Activated naive CD4-positive, alpha-beta T cell treated with anti-CD3 and anti-CD28 coated beads, Interleukin-2, amount 50 U/mL, for 24 hours (primary cell): ENCODE measurements at regions not wholly inside any gene's neighbourhood (a gene's known extent, or its start where the extent isn't known, plus 50 kb on each side); places are given as distances from the start of the nearest gene placed in this dataset.

ENCODE experiments used
- H3K27ac Mint-ChIP-seq: one replicate; pipeline ENCODE4 v1.8.0; 2021; ENCODE audit warnings: mild to moderate bottlenecking, mixed read lengths
- H3K27me3 Mint-ChIP-seq: one replicate; pipeline ENCODE4 v1.8.0; 2021; ENCODE audit warnings: mixed read lengths
- H3K36me3 Mint-ChIP-seq: one replicate; pipeline ENCODE4 v1.8.0; 2021; ENCODE audit warnings: mixed read lengths
- H3K4me1 Mint-ChIP-seq: one replicate; pipeline ENCODE4 v1.8.0; 2021; ENCODE audit warnings: mixed read lengths
- H3K4me3 Mint-ChIP-seq: one replicate; pipeline ENCODE4 v1.8.0; 2021; ENCODE audit warnings: mild to moderate bottlenecking, mixed read lengths
- H3K9me3 Mint-ChIP-seq: one replicate; pipeline ENCODE4 v1.8.0; 2021; ENCODE audit warnings: mixed read lengths

- Mint-ChIP-seq H3K27me3 (no peaks in the 10 kb centered on the region), H3K36me3 (no peaks in the 10 kb centered on the region), H3K4me3 (no peak overlapping the region), H3K27ac (no peak overlapping the region), H3K4me1 (no peaks in the 10 kb centered on the region), H3K9me3 (peaks cover 23% of the 10 kb centered on the region)
These were observed 171.9 kb downstream of the CCDC59 start for GRCh38 chr12:82186282-82186681.

- no peaks in the 10 kb centered on the region for H3K27me3 Mint-ChIP-seq
- no peak overlapping the region for H3K4me3 Mint-ChIP-seq
- no peak overlapping the region for H3K27ac Mint-ChIP-seq
- H3K9me3 Mint-ChIP-seq: peaks cover 18% of the 10 kb centered on the region
- H3K36me3 Mint-ChIP-seq: no peaks in the 10 kb centered on the region
- no peaks in the 10 kb centered on the region for H3K4me1 Mint-ChIP-seq
These were observed 173.3 kb downstream of the CCDC59 start for GRCh38 chr12:82184844-82185243.

- no peak overlapping the region for H3K4me3 Mint-ChIP-seq
- no peaks in the 10 kb centered on the region for H3K27me3 Mint-ChIP-seq
- H3K27ac Mint-ChIP-seq: no peak overlapping the region
- H3K36me3 Mint-ChIP-seq: no peaks in the 10 kb centered on the region
- H3K4me1 Mint-ChIP-seq: no peaks in the 10 kb centered on the region
- H3K9me3 Mint-ChIP-seq: peaks cover 9% of the 10 kb centered on the region
These were observed 175.5 kb downstream of the CCDC59 start for GRCh38 chr12:82182601-82183190.

- Mint-ChIP-seq H3K27ac (no peak overlapping the region), H3K36me3 (no peaks in the 10 kb centered on the region), H3K9me3 (no peaks in the 10 kb centered on the region), H3K4me3 (no peak overlapping the region), H3K27me3 (no peaks in the 10 kb centered on the region), H3K4me1 (no peaks in the 10 kb centered on the region)
These were observed 181.3 kb downstream of the CCDC59 start for GRCh38 chr12:82176761-82177490.

DNA sequence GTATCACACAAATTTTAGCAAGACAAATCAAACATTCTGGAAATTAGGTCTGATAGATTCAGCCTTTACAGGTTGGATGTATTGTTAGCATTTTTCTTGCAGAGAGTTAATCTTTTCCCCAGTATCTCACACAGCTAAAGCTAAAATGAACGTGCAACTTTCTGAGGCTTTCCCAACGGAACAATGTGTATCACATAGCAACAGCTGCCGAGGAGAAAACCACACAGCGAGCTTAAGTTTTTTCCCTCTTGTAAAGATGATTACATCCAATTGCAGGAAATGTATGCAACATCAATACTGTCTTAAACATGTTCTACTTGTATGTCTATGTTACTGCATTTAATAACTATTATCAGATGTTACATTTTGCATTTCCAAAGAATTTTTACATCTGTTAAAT, 182.2 kb downstream of the CCDC59 start:
- Mint-ChIP-seq H3K36me3 (no peaks in the 10 kb centered on the region), H3K27me3 (no peaks in the 10 kb centered on the region), H3K9me3 (no peaks in the 10 kb centered on the region), H3K4me3 (no peak overlapping the region), H3K27ac (no peak overlapping the region), H3K4me1 (no peaks in the 10 kb centered on the region)

DNA sequence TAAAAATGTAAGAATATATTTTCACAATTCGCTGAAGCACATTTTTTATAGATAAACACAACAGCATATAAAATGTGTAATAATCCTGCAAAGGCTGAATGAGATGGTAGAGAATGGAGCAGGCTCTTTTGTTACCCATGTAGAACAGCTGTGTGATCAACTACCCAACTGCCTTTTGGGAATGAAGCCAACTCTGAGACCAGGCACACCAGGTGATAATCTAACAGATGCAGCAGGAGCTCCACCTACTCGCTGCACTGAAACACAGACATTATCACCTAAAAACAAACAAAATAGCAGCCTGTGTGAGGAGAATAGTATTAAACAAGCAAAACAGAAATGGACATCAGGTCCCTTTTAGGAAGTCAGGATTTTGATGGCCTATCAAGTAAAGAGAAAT, 183.3 kb downstream of the CCDC59 start:
- no peak overlapping the region for H3K4me3 Mint-ChIP-seq
- no peaks in the 10 kb centered on the region for H3K36me3 Mint-ChIP-seq
- no peak overlapping the region for H3K27ac Mint-ChIP-seq
- H3K27me3 Mint-ChIP-seq: no peaks in the 10 kb centered on the region
- H3K9me3 Mint-ChIP-seq: no peaks in the 10 kb centered on the region
- no peaks in the 10 kb centered on the region for H3K4me1 Mint-ChIP-seq

DNA sequence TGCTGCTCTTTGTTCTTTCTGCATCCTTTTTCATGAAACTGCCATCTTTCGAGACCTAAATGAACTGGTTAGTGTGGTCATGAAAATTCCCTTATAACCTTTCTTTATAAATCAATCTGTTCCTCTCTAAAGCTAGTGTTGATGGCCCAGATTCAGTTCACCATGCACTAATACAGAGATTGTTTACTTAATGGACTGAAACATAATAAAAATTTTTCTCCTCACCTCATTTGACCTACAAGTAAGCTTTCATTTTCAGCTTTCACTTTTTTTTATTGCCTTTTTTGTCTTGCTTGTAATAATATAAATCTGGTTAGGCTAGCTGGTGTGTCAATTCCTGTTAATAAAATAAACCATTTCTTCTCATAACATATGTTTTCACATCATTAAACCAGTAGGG, 183.8 kb downstream of the CCDC59 start:
- Mint-ChIP-seq H3K4me3 (no peak overlapping the region), H3K27me3 (no peaks in the 10 kb centered on the region), H3K27ac (no peak overlapping the region), H3K4me1 (no peaks in the 10 kb centered on the region), H3K9me3 (no peaks in the 10 kb centered on the region), H3K36me3 (no peaks in the 10 kb centered on the region)

GRCh38 chr12:82149045-82149444, 209.1 kb downstream of the CCDC59 start:
- Mint-ChIP-seq H3K36me3 (no peaks in the 10 kb centered on the region), H3K27ac (no peak overlapping the region), H3K4me1 (no peaks in the 10 kb centered on the region), H3K27me3 (no peaks in the 10 kb centered on the region), H3K4me3 (no peak overlapping the region), H3K9me3 (no peaks in the 10 kb centered on the region)

DNA sequence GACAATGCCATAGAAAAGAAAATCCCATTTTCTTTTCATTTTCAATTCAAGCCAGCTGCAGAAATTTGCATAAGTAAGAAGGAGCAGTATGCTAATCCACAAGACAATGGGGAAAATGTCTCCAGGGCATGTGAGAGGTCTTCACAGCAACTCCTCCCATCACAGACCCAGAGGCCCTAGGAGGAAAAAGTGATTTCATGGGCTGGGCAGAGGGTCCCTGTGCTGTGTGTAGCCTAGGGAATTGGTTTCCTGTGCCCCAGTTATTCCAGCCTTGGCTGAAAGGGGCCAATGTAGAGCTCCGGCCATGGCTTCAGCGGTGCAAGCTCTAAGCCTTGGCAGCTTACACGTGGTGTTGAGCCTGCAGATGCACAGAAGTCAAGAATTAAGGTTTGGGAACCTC, 211.4 kb downstream of the CCDC59 start:
- Mint-ChIP-seq H3K4me3 (no peak overlapping the region), H3K27me3 (no peaks in the 10 kb centered on the region), H3K9me3 (no peaks in the 10 kb centered on the region), H3K4me1 (no peaks in the 10 kb centered on the region), H3K27ac (no peak overlapping the region), H3K36me3 (no peaks in the 10 kb centered on the region)

GRCh38 chr12:82144505-82144904, 213.7 kb downstream of the CCDC59 start:
- H3K36me3 Mint-ChIP-seq: no peaks in the 10 kb centered on the region
- H3K9me3 Mint-ChIP-seq: no peaks in the 10 kb centered on the region
- no peak overlapping the region for H3K4me3 Mint-ChIP-seq
- no peaks in the 10 kb centered on the region for H3K27me3 Mint-ChIP-seq
- H3K27ac Mint-ChIP-seq: no peak overlapping the region
- H3K4me1 Mint-ChIP-seq: no peaks in the 10 kb centered on the region

DNA sequence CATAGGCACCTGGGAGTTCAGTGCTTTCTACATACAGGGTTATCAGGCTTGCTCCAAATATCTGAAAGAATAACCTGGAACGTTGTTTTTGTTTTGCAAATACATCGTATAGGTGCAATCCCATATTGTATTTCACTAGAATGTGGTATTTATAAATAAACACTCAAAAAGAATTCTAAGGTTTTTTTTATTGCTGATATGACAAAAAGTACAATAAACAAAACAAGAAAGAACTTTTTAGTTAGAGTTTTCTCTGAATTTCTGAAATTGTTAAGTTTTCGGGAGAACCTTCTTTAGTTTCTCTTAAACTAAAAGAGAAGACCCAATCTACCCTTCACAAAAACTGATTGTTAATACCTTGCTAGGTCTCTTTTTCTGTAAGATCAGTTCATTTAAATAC, 225.8 kb downstream of the CCDC59 start:
- H3K36me3 Mint-ChIP-seq: no peaks in the 10 kb centered on the region
- H3K9me3 Mint-ChIP-seq: no peaks in the 10 kb centered on the region
- no peak overlapping the region for H3K27ac Mint-ChIP-seq
- H3K4me3 Mint-ChIP-seq: no peak overlapping the region
- no peaks in the 10 kb centered on the region for H3K27me3 Mint-ChIP-seq
- H3K4me1 Mint-ChIP-seq: no peaks in the 10 kb centered on the region

GRCh38 chr12:82130762-82131161, 227.4 kb downstream of the CCDC59 start:
- H3K9me3 Mint-ChIP-seq: peaks cover 3% of the 10 kb centered on the region
- no peak overlapping the region for H3K4me3 Mint-ChIP-seq
- H3K27ac Mint-ChIP-seq: no peak overlapping the region
- H3K36me3 Mint-ChIP-seq: no peaks in the 10 kb centered on the region
- H3K27me3 Mint-ChIP-seq: no peaks in the 10 kb centered on the region
- no peaks in the 10 kb centered on the region for H3K4me1 Mint-ChIP-seq

GRCh38 chr12:82124711-82125380, 233.3 kb downstream of the CCDC59 start:
- H3K27ac Mint-ChIP-seq: no peak overlapping the region
- no peaks in the 10 kb centered on the region for H3K36me3 Mint-ChIP-seq
- no peak overlapping the region for H3K4me3 Mint-ChIP-seq
- no peaks in the 10 kb centered on the region for H3K27me3 Mint-ChIP-seq
- peaks cover 3% of the 10 kb centered on the region for H3K9me3 Mint-ChIP-seq
- no peaks in the 10 kb centered on the region for H3K4me1 Mint-ChIP-seq

GRCh38 chr12:82121545-82121944, 236.6 kb downstream of the CCDC59 start:
- Mint-ChIP-seq H3K27ac (no peak overlapping the region), H3K27me3 (no peaks in the 10 kb centered on the region), H3K36me3 (no peaks in the 10 kb centered on the region), H3K4me1 (no peaks in the 10 kb centered on the region), H3K9me3 (peaks cover under 1% of the 10 kb centered on the region), H3K4me3 (no peak overlapping the region)

DNA sequence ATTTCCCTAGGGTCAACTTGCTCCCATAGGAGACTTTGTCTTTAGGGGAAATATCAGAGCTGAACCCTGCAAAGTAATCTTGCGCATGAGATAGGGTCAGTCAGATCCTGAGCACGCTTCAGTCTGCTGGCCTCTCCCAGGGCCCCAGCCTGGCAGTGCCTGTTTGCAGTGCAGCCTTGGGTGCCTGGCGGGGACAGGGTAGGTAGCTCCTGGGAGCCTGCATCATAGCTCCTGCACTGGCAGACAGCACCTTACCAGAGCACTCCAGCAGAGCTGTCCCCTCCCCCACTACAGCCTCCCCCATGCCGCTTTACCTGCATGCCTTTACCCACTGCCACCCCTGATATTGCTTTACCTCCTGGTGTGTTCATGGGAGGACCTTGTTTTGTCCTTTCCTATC, 237.3 kb downstream of the CCDC59 start:
- H3K27ac Mint-ChIP-seq: no peak overlapping the region
- no peaks in the 10 kb centered on the region for H3K4me1 Mint-ChIP-seq
- H3K36me3 Mint-ChIP-seq: no peaks in the 10 kb centered on the region
- H3K9me3 Mint-ChIP-seq: no peaks in the 10 kb centered on the region
- no peak overlapping the region for H3K4me3 Mint-ChIP-seq
- no peaks in the 10 kb centered on the region for H3K27me3 Mint-ChIP-seq

DNA sequence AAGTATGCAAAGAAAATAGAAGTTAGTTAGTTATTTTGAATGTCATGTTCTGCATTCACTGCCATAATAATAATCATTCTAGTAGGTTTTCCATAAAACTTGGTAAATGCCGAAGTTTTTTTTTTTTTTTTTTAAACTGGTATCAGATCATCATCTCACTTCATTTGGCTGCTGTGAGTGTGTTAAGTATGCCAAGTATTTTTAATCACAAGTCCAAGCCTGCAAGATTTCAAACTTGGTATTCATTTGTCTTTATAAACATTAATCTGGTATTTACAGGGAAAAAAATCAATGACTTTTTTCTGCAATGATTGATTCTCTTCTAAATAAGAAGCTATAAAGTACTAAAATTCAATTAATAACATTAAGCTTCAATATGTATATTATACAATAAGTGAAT, 248.9 kb downstream of the CCDC59 start:
- Mint-ChIP-seq H3K9me3 (no peaks in the 10 kb centered on the region), H3K4me1 (no peaks in the 10 kb centered on the region), H3K4me3 (no peak overlapping the region), H3K27me3 (no peaks in the 10 kb centered on the region), H3K27ac (no peak overlapping the region), H3K36me3 (no peaks in the 10 kb centered on the region)
